D721Med (cell line): ENCODE measurements at regions not wholly inside any gene's neighbourhood (a gene's known extent, or its start where the extent isn't known, plus 50 kb on each side); places are given as distances from the start of the nearest gene placed in this dataset.

Experiments used
- DNase-seq: peaks from one replicate; pipeline ENCODE4 v3.0.0; 2011; ENCODE audit warnings: low spot score; ENCODE audit not compliant: insufficient read length
- FAIRE-seq: peaks from 2 replicates; lab custom pipeline; 2011; peaks lifted over from hg19 to GRCh38; lab: Jason Lieb, UNC
- CTCF ChIP-seq: IDR thresholded peaks from 2 replicates; pipeline ENCODE4 v1.5.1; 2012; ENCODE audit warnings: mild to moderate bottlenecking, control low read depth; ENCODE audit not compliant: insufficient read depth; ENCODE audit errors: missing control alignments

- FAIRE-seq: no peak
- no peak for DNase-seq
- TF ChIP-seq CTCF: no peak
Measured at GRCh38 chr2:226420646-226421045, 379.0 kb downstream of the IRS1 start.

- DNase-seq (no peak), FAIRE-seq (no peak)
- TF ChIP-seq CTCF: no peak
Measured at GRCh38 chr2:226418521-226418920, 381.1 kb downstream of the IRS1 start.

- FAIRE-seq (no peak), DNase-seq (no peak)
- TF ChIP-seq CTCF: no peak
Measured at GRCh38 chr2:226414335-226414734, 385.3 kb downstream of the IRS1 start.

GRCh38 chr2:226413498-226414130 is 386.0 kb downstream of the IRS1 start:
- DNase-seq (no peak), FAIRE-seq (no peak)
- no peak for TF ChIP-seq CTCF

- FAIRE-seq (no peak), DNase-seq (no peak)
- TF ChIP-seq CTCF: no peak
Measured at GRCh38 chr2:226411727-226412360, 387.8 kb downstream of the IRS1 start.

GRCh38 chr2:226411205-226411604 is 388.4 kb downstream of the IRS1 start:
- TF ChIP-seq CTCF: no peak
- no peak for DNase-seq
- no peak for FAIRE-seq

GRCh38 chr2:226410247-226410835 is 389.3 kb downstream of the IRS1 start:
- DNase-seq: no peak
- no peak for TF ChIP-seq CTCF
- no peak for FAIRE-seq
